GM13976 (cell line): ENCODE measurements at regions not wholly inside any gene's neighbourhood (a gene's known extent, or its start where the extent isn't known, plus 50 kb on each side); places are given as distances from the start of the nearest gene placed in this dataset.
"Not testable (repeated sequence)": the region's sequence is repeated elsewhere in the genome, so short reads cannot be mapped to it uniquely, and the experiment has no call there.

Source experiments
- DNase-seq: peaks from one replicate; pipeline ENCODE4 v3.0.0; 2012; ENCODE audit warnings: low spot score
- in situ Hi-C: fragments of 300-500 bp; cut with MboI; formaldehyde crosslinking; loops from one replicate; pipeline ENCODE4 v1.12.0; 2022; ENCODE audit warnings: low sequenced_read_pairs, mixed read lengths, inconsistent platforms; ENCODE audit not compliant: unreplicated experiment
- TF ChIP-seq, protein P1 (sequence below): IDR thresholded peaks from 2 replicates; pipeline ENCODE4 v1.5.1; 2012; ENCODE audit warnings: borderline replicate concordance, mild to moderate bottlenecking; ENCODE audit not compliant: insufficient read depth; ENCODE audit errors: extremely low read depth, missing control alignments, control extremely low read depth

DNA sequence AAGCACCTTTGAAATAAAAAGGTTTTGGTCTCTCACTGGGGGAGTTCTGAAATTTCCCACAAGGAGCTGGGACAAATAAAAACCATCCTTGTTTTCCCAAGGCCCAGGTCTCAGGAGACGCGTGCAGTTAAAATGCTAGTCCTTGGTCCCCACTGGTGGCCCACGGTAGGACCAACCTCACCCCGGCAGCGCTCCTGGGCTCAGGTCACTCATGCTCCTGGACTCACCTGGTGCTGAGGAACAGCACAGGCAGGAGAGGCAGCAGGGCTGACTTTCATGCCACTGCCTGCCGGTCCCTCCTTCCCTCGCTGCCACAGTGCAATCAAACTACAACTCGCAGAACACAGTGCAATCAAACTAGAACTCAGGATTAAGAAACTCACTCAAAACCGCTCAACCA lies 356.8 kb upstream of the CCDC179 start:
- no peak for DNase-seq
- in situ Hi-C loops, result no loop called here

DNA sequence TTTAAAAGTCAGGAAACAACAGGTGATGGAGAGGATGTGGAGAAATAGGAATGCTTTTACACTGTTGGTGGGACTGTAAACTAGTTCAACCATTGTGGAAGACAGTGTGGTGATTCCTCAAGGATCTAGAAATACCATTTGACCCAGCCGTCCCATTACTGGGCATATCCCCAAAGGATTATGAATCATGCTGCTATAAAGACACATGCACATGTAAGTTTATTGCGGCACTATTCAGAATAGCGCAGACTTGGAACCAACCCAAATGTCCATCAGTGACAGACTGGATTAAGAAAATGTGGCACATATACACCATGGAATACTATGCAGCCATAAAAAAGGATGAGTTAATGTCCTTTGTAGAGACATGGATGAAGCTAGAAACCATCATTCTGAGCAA lies 359.8 kb upstream of the CCDC179 start:
- in situ Hi-C loops, DNase-seq: not testable (repeated sequence)

More for the DNA sequence above, 356.8 kb upstream of the CCDC179 start:
- TF ChIP-seq, protein P1, sequence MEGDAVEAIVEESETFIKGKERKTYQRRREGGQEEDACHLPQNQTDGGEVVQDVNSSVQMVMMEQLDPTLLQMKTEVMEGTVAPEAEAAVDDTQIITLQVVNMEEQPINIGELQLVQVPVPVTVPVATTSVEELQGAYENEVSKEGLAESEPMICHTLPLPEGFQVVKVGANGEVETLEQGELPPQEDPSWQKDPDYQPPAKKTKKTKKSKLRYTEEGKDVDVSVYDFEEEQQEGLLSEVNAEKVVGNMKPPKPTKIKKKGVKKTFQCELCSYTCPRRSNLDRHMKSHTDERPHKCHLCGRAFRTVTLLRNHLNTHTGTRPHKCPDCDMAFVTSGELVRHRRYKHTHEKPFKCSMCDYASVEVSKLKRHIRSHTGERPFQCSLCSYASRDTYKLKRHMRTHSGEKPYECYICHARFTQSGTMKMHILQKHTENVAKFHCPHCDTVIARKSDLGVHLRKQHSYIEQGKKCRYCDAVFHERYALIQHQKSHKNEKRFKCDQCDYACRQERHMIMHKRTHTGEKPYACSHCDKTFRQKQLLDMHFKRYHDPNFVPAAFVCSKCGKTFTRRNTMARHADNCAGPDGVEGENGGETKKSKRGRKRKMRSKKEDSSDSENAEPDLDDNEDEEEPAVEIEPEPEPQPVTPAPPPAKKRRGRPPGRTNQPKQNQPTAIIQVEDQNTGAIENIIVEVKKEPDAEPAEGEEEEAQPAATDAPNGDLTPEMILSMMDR, result no peak

DNA sequence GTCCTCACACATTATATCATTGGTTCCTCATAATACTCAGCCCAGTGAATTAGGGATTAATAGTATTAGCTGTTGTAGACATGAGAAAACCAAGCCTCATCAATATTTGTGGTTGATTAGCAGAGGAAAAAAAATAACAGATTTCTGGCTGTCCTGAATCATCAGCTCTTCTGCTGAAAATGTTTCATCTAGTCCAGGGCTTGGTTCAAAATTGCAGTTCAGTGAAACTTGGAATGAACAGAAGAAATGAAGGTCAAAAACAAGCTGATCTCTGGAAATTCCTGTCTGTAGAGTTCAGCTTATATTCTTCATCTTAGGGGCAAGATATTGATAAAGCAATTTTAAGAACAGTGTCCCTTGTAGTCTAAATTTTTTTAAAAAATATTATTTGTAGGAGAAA lies 361.1 kb upstream of the CCDC179 start:
- TF ChIP-seq, protein P1, result no peak
- in situ Hi-C loops, result no loop called here
- DNase-seq, result no peak

DNA sequence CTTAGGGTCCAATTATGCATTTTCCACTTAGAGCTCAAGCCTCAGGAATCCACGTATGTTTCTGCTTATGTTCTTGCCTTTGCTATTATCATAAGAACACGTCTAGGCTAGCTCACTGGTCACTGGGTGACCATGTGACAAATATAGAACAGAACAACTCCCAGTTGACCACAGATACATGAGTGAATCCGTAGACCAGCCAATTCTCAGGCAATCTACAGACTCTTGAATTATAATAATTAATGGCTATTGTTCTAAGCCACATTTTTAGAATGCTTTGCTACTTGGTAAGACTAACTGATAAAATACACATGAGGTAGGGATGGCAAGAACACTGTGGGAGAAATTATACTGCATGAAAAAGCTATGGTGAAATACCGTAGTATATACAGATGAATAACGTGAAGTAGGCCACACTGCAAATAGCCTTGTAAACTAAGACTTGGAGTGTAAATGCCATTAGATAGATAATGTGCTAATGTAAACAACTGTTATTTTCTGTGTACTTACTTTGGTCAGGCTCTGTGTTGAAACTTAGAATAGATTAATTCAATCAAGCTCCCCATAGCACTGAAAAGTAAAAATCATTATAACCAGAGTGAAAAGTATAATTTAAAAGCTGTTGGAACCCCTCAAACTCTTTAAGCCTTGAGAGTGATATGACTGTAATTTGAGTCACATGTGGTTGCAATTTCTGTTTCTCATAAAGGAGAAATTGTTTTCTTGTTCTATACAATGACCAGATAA lies 366.2 kb upstream of the CCDC179 start:
- in situ Hi-C loops, result no loop called here
- no peak for DNase-seq

DNA sequence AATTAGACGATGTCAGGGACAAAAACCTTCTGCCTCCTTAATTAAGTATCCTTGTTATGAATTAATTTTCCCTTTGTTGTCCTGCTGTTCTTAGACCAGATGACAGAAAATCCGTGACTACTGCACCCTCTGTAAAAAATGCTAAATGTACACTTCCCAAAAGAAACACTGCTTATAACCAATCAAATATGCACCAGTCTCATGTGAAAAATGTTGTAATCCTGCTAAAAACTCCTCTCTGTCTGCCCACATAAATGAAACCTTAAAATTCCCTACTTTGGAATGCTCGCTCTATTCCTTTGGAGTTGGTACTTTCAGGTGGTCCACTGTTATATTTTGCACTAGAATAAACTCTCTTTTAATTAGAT lies 366.8 kb upstream of the CCDC179 start:
- in situ Hi-C loops, result no loop called here
- DNase-seq, result no peak
- TF ChIP-seq, protein P1, result no peak

More for the DNA sequence above, 366.2 kb upstream of the CCDC179 start:
- TF ChIP-seq, protein P1, result no peak

DNA sequence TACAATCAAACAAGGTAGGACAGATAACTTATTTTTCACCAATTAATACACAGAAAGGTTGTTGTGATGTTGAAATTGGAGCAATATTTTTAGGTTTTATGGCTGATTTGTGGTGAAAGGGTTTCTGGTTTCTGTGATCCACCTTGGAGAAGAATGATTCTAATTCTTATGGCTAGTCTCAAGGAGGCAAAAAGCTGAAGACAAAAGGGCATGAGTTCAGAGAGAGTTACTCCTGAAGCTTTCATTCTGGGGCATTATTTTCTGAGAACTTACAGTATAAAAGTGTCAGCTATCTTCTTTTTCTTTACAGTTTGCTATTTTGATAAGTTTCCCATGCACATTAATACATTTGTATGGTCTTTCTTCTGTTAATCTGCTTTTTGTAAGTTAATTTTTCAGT lies 372.4 kb upstream of the CCDC179 start:
- DNase-seq, result no peak
- in situ Hi-C loops, result no loop called here
- TF ChIP-seq, protein P1, result no peak

DNA sequence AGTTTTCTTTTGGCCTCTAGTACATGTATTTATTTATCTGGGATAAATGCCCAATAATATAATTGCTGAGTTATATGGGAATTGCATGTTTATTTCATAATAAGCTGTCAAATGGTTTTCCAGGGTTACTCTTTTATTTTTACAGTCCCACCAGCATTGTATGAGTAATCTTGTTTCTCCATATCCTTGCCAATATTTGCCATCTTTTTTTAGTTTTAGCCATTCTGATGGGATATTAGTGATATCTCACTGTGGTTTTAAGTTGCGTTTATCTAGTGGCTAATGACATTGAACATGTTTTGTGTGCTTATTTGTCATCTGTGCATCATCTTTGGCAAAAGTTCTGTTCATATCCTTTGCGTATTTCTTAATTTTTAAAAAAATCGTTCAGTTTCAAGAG lies 372.8 kb upstream of the CCDC179 start:
- no peak for DNase-seq
- in situ Hi-C loops, result no loop called here
- TF ChIP-seq, protein P1, result no peak
